DMS 273 treated with DMSO at 0.1 percent for 48 hours (cell line): ENCODE measurements at regions not wholly inside any gene's neighbourhood (a gene's known extent, or its start where the extent isn't known, plus 50 kb on each side); places are given as distances from the start of the nearest gene placed in this dataset.

Source experiments
- DNase-seq: peaks from one replicate; lab custom pipeline; 2025; lab: John Stamatoyannopoulos, UW

GRCh38 chr15:36347272-36347858, 232.1 kb upstream of the CDIN1 start:
- DNase-seq: no peak

- DNase-seq: no peak
Measured at GRCh38 chr15:36356466-36356865, 223.0 kb upstream of the CDIN1 start.

- DNase-seq: no peak
Measured at GRCh38 chr15:36356978-36357601, 222.3 kb upstream of the CDIN1 start.

GRCh38 chr15:36358094-36358493, 221.3 kb upstream of the CDIN1 start:
- DNase-seq: no peak

GRCh38 chr15:36358523-36358922, 220.9 kb upstream of the CDIN1 start:
- no peak for DNase-seq

- DNase-seq: no peak
Measured at GRCh38 chr15:36359286-36359685, 220.1 kb upstream of the CDIN1 start.

- no peak for DNase-seq
Measured at GRCh38 chr15:36361351-36361870, 218.0 kb upstream of the CDIN1 start.

DNA sequence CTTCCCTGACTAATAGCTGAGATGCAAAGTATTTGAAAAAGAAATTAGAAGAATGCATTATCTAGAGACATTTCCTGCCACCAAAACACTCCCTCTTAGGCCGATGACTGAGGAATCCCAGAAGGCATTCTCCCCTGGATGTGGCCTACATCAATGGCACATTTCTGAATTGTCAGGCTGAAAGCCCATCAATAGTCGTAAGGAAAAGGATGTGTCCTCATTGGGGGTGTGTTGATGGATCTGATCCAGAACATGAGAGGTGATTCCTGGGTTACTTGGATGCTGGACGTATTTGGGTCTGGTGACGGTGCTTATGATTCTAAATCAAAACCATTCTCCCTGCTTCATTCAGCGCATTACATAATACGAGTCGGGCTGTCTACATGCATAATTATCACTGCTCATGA, 216.9 kb upstream of the CDIN1 start:
- no peak for DNase-seq

GRCh38 chr15:36363335-36363734, 216.1 kb upstream of the CDIN1 start:
- DNase-seq: no peak

- no peak for DNase-seq
Measured at GRCh38 chr15:36364377-36364776, 215.0 kb upstream of the CDIN1 start.

DNA sequence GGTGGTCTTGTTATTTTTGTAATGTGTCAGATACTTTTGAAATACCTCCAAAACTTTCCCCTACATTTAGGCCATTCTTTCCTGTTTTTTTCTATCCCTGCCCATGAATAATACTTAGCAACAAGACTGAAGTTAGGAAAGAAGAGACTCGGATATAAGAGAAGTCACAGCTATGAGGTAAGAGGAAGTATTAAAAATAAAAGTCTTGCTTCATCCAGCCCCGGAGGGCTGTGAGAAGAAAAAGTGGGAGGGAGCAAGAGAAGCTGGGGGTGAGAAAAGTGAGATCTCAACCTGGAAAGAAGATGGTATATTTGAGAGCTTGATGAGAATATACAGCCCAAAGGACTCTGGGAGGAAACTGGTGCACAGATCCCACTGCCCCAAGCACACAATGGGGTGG, 213.5 kb upstream of the CDIN1 start:
- no peak for DNase-seq

DNA sequence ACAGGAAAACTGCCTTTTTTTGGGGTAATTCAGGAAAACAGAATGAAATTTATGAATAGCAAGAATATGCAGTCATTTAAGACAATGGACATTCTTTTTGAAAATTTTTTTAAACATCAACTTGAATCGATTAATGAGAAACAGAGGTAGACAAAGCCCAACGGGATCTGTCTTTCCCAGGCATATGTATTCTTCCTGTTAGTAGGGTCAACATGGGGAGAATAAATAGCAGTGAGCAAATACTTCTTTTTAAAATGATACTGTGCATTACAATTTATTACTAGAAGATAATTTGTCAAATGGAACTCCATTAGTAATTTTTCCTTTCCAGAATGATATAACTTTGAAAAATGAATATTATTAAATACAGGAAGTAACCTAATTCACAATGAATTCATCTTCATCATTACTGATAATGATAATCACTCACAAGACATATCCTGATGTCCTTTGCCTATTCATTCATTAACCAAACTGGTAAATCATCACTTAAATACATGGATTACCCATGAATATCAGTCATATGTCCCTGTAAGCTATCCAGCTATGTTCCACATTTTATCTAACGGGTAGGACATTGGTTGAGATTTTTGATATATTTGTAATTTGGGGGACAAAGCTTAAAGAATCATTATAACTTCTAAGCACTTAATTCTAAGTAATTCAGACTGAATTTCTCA, 209.2 kb upstream of the CDIN1 start:
- DNase-seq: no peak

GRCh38 chr15:36370731-36371112, 208.7 kb upstream of the CDIN1 start:
- DNase-seq: no peak

DNA sequence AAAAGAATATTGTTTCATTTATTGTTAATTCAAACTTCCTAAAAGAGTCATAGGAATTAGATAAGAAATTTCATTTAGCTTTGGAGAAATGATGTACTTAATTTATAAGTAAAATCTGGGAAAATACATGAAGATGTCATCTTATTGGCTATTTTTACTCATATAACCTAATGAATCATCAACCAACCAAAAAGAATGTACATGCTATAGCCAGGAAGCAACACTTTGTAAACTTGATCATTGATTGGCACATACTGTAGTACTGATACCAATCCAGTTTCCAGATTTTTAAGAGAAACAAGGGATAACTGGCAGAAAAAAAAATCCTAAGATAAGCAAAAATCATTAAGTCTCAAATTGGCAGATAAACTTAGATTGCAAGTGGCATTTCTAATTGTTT, 207.9 kb upstream of the CDIN1 start:
- no peak for DNase-seq

- no peak for DNase-seq
Measured at GRCh38 chr15:36372968-36373367, 206.5 kb upstream of the CDIN1 start.

DNA sequence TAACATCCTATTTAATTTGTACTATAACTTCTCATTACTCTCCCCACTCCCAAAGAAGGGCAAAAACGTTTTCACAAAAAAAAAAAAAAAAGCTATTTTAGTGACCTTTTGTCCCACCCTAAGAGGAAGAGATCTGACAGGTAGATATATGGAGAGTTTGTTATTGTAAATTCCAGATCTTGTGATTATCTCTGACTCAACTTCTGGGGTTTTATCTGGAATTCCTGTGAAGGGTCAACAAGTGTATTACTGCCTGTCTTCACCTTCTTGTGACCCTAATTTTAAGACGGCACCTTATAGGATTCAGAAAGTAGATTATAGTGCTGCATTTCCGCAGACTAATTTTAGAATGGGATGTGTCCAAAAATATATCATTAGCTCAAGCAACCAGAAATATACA, 205.9 kb upstream of the CDIN1 start:
- no peak for DNase-seq

DNA sequence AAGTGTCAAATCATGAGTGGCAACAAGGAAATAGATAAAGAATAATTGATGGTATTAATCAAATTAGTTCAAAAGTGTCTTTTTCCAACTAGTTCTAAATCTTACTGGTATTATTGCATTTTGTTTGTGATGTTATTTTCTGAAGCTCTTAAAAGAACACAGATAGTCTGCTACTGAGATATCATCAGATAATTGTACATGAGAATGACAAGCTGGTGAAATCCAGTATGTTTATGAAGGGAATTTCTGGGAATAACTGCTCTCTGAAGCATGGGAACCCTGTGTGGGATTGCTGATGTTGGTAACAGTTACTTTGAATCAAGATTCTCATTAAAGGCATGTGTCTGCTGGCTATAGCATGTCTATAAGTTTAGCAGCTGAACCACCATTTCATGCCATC, 190.3 kb upstream of the CDIN1 start:
- DNase-seq: no peak

GRCh38 chr15:36390491-36390890, 188.9 kb upstream of the CDIN1 start:
- no peak for DNase-seq

DNA sequence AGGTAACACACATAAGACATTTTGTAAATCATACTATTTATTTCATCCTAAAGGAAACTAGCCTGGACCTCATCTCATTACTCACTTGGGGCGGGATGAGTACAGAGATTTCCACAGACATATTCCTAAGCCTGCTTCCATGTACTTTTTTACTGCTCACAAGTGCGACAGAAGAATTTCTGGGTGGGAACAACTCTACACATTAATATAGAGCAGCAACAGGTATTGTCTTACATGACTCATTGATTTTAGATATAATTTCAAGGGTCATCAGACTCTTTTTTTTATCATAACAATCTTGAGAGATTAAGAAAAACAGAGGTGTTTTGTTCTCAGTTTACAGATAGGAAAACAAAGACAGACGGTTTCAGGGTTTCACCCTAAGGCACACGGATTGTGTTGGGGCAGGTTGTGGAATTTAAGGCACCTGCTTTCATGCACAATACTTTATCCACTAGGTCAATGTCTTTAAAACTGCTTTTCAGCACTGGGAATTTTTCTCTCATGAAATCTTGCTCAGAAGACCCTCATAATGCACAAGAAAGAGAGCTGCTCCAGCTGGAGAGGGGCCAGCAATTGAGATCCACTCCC, 186.7 kb upstream of the CDIN1 start:
- no peak for DNase-seq

DNA sequence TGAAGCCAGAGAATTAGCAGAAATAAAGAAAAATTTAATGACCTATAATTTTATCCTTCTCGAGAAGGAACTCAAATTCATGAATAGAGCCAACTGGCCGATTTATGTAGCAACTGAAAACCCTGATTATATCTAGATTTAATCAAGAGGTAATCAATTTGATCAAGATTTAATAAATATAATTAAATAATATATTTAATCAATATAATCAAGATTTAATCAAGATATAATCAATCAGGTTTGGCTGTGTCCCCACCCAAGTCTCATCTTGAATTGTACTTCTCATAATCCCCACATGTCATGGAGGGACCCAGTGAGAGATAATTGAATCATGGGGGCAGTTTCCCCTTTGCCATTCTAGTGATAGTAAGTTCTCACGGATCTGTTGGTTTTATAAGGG, 181.2 kb upstream of the CDIN1 start:
- no peak for DNase-seq

DNA sequence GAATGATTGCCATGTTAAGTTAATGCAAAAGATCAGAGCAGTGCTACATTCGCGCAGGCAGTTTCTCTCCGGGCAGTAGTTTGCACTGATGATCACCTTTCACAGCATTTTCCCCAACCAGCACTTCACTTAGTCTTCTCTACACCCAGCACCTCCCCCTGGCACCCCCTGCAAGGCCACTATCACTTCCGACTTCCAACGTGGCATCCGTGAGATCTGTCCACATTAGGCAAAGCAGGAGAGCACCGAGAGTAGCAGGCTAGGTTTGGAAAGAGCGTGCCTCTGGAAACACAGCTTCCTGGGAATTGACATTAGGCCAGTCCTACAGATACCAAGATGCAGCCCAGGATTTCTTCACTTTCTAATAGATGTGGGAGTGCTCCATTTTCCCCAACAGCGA, 180.2 kb upstream of the CDIN1 start:
- DNase-seq: no peak

GRCh38 chr15:36400936-36401585, 178.4 kb upstream of the CDIN1 start:
- no peak for DNase-seq

DNA sequence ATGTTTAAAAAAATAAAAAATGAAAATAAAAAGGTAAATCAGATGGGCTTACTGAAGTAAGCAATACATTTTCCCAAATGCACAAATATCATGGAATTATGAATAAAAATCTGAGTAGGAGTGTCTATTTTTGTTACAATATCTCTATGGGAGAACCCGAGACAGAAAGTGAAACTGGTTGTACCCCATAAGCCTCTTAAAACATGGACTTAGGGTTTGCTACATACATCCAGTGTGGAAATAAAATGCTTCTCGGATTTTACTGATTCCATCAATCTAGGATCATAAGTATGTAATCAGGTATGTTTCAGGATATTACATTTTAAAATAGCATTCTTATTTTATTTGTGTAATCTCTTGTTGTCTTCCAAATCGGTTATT, 177.8 kb upstream of the CDIN1 start:
- no peak for DNase-seq
